ENCODE measurements at regions not wholly inside any gene's neighbourhood (a gene's known extent, or its start where the extent isn't known, plus 50 kb on each side); places are given as distances from the start of the nearest gene placed in this dataset.

- TF ChIP-seq POLR2A (IDR thresholded peaks at IDR 0.05) (no peak), POLR2AphosphoS5 (IDR thresholded peaks at IDR 0.05) (no peak)
- TF ChIP-seq, protein P1, sequence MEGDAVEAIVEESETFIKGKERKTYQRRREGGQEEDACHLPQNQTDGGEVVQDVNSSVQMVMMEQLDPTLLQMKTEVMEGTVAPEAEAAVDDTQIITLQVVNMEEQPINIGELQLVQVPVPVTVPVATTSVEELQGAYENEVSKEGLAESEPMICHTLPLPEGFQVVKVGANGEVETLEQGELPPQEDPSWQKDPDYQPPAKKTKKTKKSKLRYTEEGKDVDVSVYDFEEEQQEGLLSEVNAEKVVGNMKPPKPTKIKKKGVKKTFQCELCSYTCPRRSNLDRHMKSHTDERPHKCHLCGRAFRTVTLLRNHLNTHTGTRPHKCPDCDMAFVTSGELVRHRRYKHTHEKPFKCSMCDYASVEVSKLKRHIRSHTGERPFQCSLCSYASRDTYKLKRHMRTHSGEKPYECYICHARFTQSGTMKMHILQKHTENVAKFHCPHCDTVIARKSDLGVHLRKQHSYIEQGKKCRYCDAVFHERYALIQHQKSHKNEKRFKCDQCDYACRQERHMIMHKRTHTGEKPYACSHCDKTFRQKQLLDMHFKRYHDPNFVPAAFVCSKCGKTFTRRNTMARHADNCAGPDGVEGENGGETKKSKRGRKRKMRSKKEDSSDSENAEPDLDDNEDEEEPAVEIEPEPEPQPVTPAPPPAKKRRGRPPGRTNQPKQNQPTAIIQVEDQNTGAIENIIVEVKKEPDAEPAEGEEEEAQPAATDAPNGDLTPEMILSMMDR (IDR thresholded peaks at IDR 0.05 in 8 of 11, conservative IDR thresholded peaks at IDR 0.05 in 3 of 11) = no peak
Observed at GRCh38 chr3:116834816-116835215, 125.2 kb downstream of the TUSC7 start.

All from spleen (tissue), 7 donors.